OCI-LY1 (cell line): ENCODE measurements at regions not wholly inside any gene's neighbourhood (a gene's known extent, or its start where the extent isn't known, plus 50 kb on each side); places are given as distances from the start of the nearest gene placed in this dataset.

Experiments used
- CTCF ChIP-seq: fragments of 200-600 bp; sonication (generic), shearing (Covaris generic); IDR thresholded peaks from 2 replicates; pipeline ENCODE4 v1.5.1; 2017; ENCODE audit warnings: mild to moderate bottlenecking, antibody characterized with exemption, low read length, moderate library complexity, mixed read lengths
- EZH2 ChIP-seq: fragments of 200-600 bp; sonication (generic), shearing (Covaris generic); IDR thresholded peaks from 2 replicates; pipeline ENCODE4 v1.8.0; 2017; ENCODE audit warnings: borderline replicate concordance, mixed run types, mild to moderate bottlenecking, antibody characterized with exemption, low read length, moderate library complexity, mixed read lengths

- TF ChIP-seq CTCF (peak; percentile 78), EZH2 (no peak)
These were observed 182.0 kb upstream of the SERP2 start for GRCh38 chr13:44191504-44192171.
